ENCODE measurements at regions not wholly inside any gene's neighbourhood (a gene's known extent, or its start where the extent isn't known, plus 50 kb on each side); places are given as distances from the start of the nearest gene placed in this dataset.

- TF ChIP-seq, protein P1, sequence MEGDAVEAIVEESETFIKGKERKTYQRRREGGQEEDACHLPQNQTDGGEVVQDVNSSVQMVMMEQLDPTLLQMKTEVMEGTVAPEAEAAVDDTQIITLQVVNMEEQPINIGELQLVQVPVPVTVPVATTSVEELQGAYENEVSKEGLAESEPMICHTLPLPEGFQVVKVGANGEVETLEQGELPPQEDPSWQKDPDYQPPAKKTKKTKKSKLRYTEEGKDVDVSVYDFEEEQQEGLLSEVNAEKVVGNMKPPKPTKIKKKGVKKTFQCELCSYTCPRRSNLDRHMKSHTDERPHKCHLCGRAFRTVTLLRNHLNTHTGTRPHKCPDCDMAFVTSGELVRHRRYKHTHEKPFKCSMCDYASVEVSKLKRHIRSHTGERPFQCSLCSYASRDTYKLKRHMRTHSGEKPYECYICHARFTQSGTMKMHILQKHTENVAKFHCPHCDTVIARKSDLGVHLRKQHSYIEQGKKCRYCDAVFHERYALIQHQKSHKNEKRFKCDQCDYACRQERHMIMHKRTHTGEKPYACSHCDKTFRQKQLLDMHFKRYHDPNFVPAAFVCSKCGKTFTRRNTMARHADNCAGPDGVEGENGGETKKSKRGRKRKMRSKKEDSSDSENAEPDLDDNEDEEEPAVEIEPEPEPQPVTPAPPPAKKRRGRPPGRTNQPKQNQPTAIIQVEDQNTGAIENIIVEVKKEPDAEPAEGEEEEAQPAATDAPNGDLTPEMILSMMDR (IDR thresholded peaks at IDR 0.05; ENCODE audit: insufficient read depth, low read length, poor library complexity, severe bottlenecking) = no peak
- TF ChIP-seq EZH2phosphoT487 (conservative IDR thresholded peaks at IDR 0.05; ENCODE audit: low read length) = no peak
Observed at GRCh38 chr3:10721101-10721500, 94.9 kb upstream of the SLC6A11 start.

All from SU-DHL-6 (cell line).